ENCODE measurements at regions not wholly inside any gene's neighbourhood (a gene's known extent, or its start where the extent isn't known, plus 50 kb on each side); places are given as distances from the start of the nearest gene placed in this dataset.

GRCh38 chr14:94979891-94980290 lies 177.4 kb downstream of the DICER1 start:
- Histone ChIP-seq H3K27ac (replicated peaks) (no peak overlapping the region), H3K4me1 (no peaks in the 10 kb centered on the region), H3K4me3 (no peak overlapping the region), H3K27me3 (ENCODE audit: low read depth) (peaks cover 12% of the 10 kb centered on the region), H3K9me3 (replicated peaks) (peaks cover 18% of the 10 kb centered on the region), H3K36me3 (no peaks in the 10 kb centered on the region)
- DNase-seq, result no peak
- intact Hi-C loops (cut with micrococcal nuclease), result no loop called here
- no peak for TF ChIP-seq CTCF (IDR thresholded peaks at IDR 0.05; ENCODE audit: borderline replicate concordance)

DNA sequence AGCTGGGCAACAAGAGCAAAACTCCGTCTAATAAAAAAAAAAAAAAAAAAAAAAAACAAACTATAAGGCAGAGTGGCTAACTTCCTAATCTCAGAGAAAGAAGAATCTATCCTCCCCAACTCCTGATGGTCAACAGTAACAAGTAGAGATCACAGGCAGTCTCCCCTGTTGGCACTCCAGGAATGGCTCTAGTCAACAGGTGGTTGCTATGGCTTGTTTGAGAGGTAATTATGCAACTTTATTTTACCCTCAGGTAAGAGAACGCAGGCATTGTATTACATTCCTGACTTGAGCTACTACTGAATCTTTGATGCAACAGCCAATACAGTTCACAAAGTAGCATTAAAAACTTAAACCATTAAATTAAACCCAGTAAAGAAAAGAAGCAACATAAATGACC lies 180.3 kb downstream of the DICER1 start:
- intact Hi-C loops (cut with micrococcal nuclease), result no loop called here
- Histone ChIP-seq H3K27ac (replicated peaks) (no peak overlapping the region), H3K9me3 (replicated peaks) (peaks cover 2% of the 10 kb centered on the region), H3K4me3 (no peak overlapping the region), H3K36me3 (no peaks in the 10 kb centered on the region), H3K4me1 (no peaks in the 10 kb centered on the region), H3K27me3 (ENCODE audit: low read depth) (peaks cover 12% of the 10 kb centered on the region)
- no peak for TF ChIP-seq CTCF (IDR thresholded peaks at IDR 0.05; ENCODE audit: borderline replicate concordance)
- DNase-seq, result no peak

GRCh38 chr14:94975366-94975765 lies 182.0 kb downstream of the DICER1 start:
- TF ChIP-seq CTCF (IDR thresholded peaks at IDR 0.05; ENCODE audit: borderline replicate concordance), result no peak
- H3K4me1 ChIP-seq, result no peaks in the 10 kb centered on the region

GRCh38 chr14:94974893-94975292 lies 182.4 kb downstream of the DICER1 start:
- DNase-seq, result no peak
- intact Hi-C loops (cut with micrococcal nuclease), result no loop called here
- Histone ChIP-seq H3K4me1 (no peaks in the 10 kb centered on the region), H3K36me3 (no peaks in the 10 kb centered on the region), H3K27ac (replicated peaks) (no peak overlapping the region), H3K4me3 (no peak overlapping the region), H3K9me3 (replicated peaks) (peaks cover 5% of the 10 kb centered on the region), H3K27me3 (ENCODE audit: low read depth) (peaks cover 12% of the 10 kb centered on the region)
- no peak for TF ChIP-seq CTCF (IDR thresholded peaks at IDR 0.05; ENCODE audit: borderline replicate concordance)

More at GRCh38 chr14:94975366-94975765, 182.0 kb downstream of the DICER1 start:
- H3K9me3 ChIP-seq (replicated peaks), result peaks cover 5% of the 10 kb centered on the region
- intact Hi-C loops (cut with micrococcal nuclease), result no loop called here
- DNase-seq, result no peak
- no peak overlapping the region for H3K27ac ChIP-seq (replicated peaks)
- no peaks in the 10 kb centered on the region for H3K36me3 ChIP-seq
- H3K27me3 ChIP-seq (ENCODE audit: low read depth), result peaks cover 12% of the 10 kb centered on the region
- no peak overlapping the region for H3K4me3 ChIP-seq

DNA sequence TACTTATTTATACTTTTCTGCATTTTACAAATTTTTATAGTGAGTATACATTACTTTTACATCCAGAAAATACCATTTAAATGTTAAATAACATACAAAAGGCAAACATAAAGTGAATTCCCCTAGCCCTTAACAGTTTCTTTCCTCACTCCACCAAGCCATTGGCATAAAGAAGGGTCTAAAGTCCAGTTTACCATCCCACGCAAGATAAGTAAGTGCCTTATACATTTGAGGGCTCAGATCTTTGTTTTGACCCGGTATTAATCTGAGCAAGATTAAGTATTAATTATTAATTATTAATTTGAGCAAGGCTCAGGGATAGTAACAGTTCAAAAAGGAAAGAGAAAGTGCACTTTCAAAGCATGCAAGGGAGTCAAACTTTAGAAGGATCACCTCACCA lies 182.9 kb downstream of the DICER1 start:
- intact Hi-C loops (cut with micrococcal nuclease), result no loop called here
- no peak overlapping the region for H3K27ac ChIP-seq (replicated peaks)

More for the DNA sequence above, 182.9 kb downstream of the DICER1 start:
- H3K4me1 ChIP-seq, result no peaks in the 10 kb centered on the region
- no peak overlapping the region for H3K4me3 ChIP-seq
- TF ChIP-seq CTCF (IDR thresholded peaks at IDR 0.05; ENCODE audit: borderline replicate concordance), result no peak
- H3K9me3 ChIP-seq (replicated peaks), result peaks cover 5% of the 10 kb centered on the region
- no peak for DNase-seq
- H3K36me3 ChIP-seq, result no peaks in the 10 kb centered on the region
- H3K27me3 ChIP-seq (ENCODE audit: low read depth), result peaks cover 12% of the 10 kb centered on the region

Data from left ventricle myocardium inferior (tissue), 1 donor.